ENCODE measurements at regions not wholly inside any gene's neighbourhood (a gene's known extent, or its start where the extent isn't known, plus 50 kb on each side); places are given as distances from the start of the nearest gene placed in this dataset.
"Not testable (repeated sequence)": the region's sequence is repeated elsewhere in the genome, so short reads cannot be mapped to it uniquely, and the experiment has no call there.

DNA sequence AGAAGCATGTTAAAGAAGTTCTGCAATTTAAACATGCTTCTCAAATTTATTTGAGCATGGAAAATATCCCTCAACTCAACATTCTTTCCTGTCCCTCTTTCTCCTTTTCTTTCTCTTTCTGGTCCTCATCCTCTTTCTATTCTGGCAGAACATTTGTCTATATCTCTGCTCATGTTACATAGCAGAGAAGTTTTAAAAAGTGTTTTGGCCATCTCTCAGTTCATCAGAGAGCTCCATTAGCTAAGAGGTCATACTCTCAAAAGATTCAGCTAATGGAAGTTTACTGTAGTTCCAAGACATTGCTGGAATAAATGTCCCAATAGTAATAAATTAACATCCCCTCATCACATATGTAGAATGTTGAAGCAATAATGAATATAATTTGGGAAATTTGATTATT, 53.5 kb downstream of the XCL2 start:
- DNase-seq: no peak

DNA sequence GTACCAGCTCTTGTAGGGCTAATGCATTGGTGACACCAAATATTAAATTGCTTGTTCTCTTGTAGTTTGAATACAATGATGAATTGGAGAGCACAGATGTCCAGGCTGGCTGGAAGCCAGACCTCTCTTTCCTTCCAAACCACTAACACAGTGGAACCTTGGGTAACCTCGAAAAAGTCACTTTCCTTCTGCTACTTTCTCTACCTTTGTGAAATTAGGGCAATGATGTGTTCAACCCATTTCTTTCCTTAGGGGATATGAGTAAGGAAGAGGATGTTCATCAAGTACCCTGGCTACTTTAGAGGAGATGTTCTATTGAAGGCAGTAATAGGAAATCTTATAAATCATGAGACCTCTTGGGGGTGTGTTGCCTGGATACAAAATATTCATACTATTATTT, 55.7 kb downstream of the XCL2 start:
- DNase-seq: no peak

- DNase-seq: not testable (repeated sequence)
Measured at GRCh38 chr1:168486820-168487219, 57.0 kb downstream of the XCL2 start.

DNA sequence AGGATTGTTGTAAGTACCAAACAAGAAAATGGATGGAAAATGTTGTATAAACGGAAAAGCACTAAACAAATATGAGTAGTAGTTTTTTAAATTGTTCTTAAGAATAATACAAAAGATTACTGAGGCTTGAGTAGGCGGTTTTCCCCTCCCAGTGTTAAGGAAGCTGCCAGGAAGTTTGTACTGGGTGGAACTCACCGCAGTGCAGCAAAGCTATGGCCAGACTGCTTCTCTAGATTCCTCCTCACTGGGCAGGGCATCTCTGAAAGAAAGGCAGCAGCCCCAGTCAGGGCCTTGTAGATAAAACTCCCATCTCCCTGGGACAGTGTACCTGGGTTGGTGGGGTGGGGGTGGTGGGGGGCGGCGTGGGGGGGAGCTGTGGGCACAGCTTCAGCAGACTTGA, 58.7 kb downstream of the XCL2 start:
- DNase-seq: no peak

DNA sequence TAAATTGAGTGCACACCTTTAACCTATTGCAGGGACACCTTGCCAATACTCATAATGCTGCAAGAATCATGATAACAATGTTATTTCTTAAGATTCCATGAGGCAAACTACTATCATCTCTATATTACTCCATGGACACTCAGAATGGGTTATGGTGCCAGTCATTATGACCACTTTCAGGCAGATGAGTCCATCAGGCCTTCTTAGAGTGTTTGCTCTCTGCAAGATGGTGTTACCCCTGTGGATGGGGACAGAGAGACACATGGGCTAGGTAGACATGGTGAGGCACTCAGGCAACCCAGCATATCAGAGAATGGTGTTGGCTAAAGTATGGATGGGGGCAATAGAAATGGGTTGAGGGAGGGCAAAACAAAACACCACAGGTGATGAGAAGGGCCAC, 59.7 kb downstream of the XCL2 start:
- DNase-seq: no peak

GRCh38 chr1:168483539-168483938, 60.3 kb downstream of the XCL2 start:
- no peak for DNase-seq

- DNase-seq: no peak
Measured at GRCh38 chr1:168482106-168482505, 61.7 kb downstream of the XCL2 start.

GRCh38 chr1:168481586-168481985, 62.2 kb downstream of the XCL2 start:
- DNase-seq: no peak

DNA sequence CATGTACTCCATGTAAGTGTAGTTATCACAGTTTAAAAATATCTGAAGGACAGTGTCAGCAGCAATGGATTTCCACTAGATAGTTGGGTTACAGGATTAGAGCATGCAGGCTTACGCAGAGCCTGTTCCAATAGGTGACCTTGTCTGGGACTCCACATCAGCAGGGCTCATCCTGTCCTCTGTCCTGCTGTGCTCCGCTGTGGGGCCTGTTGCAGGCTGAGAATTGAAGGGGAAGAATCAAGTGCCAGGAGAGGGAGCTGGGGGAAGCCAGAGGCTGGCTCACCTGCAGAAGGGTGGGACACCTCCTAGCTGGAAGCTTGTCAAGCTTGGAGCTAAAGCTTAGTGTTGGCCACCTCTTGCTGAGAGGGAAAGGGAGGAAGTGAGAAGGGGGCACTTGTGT, 62.8 kb downstream of the XCL2 start:
- DNase-seq: no peak

GRCh38 chr1:168477792-168478191, 66.0 kb downstream of the XCL2 start:
- DNase-seq: no peak

DNA sequence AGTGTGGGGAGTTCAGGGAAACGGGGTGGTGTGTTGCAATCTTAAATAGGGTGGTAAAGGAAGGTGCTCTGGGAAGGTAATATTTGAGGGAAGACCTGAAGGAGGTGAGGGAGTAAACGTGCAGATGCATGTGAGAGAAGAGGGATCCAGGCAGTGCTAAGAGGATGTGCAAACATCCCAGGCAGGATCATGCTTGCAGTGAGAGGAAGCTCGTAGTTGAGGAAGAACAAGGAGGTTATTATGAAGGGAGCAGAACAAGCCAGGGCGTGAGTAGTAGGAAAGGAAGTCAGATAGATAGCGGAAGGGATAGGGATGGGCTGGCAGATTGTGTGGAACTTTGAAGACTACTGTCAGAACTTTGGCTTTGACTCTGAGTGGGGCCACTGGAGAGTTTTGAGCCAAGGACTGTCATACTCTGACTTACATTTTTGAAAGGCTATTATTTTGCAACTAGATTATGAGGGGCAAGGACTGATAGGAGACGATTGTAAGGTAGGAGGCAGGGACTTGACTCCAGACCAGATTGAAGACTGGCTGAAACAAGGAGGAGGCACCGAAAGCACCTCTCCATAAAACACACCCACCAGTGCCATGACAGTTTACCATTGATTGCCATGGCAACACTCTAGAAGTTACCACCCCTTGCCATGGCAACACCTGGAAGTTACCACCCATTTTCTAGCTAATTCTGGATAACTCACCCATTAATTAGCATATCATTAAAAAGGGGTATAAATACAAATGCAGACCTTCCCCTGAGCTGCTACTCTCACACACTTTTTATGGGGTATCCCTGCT, 67.0 kb downstream of the XCL2 start:
- no peak for DNase-seq

GRCh38 chr1:168474322-168474721, 69.5 kb downstream of the XCL2 start:
- DNase-seq: no peak

- no peak for DNase-seq
Measured at GRCh38 chr1:168473126-168473525, 70.7 kb downstream of the XCL2 start.

DNA sequence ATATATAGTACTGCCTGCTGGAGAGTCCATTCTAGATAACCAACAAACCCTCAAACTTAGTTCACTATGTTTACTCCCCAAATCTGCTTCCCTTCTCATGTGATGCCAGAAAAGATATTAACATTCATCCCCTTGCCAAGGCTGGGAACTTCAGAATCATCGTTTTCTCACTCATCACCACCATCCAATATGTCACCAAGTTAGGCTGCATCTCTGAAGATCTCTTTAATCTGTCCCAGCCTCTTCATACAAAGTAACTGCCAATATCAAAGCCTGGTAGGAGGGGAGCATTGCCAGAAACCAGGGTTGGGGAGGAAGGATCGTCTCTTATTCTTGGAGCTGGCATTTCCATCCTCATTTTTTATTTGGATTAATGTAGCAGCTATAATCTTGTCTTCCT, 71.6 kb downstream of the XCL2 start:
- peak; percentile 26 for DNase-seq

DNA sequence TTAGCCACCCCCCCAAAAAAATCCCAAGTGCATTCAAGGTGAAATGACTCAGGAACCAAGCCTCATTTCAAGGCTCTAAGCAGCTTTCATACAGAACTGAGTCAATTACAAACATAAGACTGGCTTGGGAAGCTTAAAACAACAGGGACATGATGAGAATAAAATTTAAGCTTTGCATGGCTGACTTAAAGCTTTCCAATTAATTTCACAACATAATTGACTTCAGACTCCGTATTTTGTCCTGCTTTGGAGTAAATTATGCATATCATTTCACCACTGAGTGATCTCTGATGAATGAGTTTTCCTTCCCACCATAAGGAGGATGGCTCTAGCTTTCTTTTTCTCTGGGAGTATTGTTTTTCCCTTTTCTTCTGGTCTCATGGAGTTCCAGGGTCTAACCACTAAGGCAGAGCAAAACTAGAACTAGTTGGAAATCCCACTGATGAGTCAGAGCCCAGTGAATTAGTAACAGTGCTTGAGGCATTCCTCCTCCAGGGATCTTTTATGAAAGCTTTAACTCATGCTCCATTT, 72.8 kb downstream of the XCL2 start:
- DNase-seq: no peak

DNA sequence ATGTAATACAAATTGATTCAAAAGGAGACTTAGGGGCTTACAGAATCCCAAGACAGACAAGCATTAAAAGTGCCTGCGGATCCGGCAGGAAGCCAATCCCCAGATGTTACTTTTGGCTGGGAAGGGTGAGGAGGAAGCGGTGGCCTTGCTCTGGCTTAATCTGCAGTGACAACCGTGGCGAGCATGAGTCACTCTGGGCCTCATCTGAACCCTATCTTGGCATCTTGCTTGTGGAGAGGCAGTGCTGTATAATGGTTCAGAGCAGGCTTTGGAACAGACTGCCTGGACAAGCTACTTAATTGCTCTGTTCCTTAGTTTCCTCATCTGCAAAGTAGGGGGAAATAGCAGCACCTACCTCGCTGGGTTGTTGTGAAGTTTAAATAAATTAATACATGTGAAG, 74.1 kb downstream of the XCL2 start:
- no peak for DNase-seq

GRCh38 chr1:168468822-168469221, 75.0 kb downstream of the XCL2 start:
- DNase-seq: no peak

- no peak for DNase-seq
Measured at GRCh38 chr1:168468042-168468809, 75.6 kb downstream of the XCL2 start.

DNA sequence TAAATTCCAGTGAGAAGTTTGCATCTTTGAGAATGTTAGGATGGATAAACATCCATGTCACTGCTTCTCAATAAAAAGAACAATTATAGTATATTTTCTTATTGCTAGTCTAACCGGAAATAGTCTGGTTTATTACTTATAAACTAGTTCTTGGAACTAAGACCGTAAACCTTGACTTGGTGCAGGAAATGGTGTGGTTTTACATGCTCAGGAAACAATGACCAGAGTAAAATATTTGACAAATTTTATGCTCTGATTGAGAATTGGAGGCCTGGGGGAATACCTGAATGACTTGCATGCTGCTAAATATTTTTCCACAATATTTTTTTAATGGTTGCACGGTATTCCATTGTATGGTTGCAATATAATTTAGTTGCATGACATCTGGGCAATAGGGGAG, 76.3 kb downstream of the XCL2 start:
- no peak for DNase-seq

GRCh38 chr1:168466714-168467131, 77.1 kb downstream of the XCL2 start:
- no peak for DNase-seq

DNA sequence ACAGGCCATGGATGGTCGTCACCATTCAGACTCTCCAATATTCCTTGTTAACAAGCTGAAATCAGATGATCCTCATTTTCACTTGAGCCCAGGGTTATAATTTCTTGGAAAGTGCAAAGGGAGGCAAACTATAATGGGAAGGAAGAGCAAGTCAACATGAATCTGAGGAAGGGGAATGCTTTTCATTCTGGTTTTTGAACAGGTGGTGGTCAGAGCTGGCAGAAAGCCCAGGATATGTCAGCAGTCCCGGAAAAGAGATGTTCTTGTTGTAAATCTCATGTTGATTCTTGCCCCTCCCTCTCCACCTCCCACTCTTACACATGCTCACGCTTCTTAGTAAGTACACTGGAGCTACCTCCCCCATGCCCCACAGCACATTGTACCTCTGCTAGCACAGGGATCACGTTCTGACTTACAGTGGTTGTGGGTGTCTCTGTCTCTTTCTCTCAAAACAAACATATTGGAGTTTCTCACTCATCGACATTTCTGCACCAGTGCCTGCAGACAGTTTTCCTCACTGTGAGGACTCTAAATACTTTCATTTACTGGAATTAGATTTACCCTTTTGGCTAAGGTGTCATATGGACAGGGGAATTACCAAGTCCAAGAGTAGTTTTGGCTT, 77.6 kb downstream of the XCL2 start:
- DNase-seq: peak; percentile 45

- not testable (repeated sequence) for DNase-seq
Measured at GRCh38 chr1:168461108-168461507, 82.7 kb downstream of the XCL2 start.

DNA sequence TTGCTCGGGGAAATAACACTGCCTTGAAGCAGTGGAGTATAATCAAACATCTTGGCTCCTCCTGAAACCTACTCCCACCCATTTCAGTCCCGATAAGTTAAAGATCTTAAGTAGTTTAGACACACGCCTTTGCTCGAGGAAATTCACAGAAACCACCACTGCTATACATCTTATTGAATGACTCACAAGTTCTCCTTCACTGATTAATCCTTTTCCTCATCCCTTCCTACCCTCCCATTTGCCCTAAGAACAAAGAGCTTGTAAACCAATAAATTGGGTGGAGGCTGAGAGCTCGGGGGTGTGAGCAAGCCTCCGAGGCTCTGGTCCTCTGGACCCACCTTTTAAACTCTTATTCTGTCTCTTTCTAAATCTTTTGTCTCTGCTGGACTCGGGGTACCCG, 86.5 kb downstream of the XCL2 start:
- not testable (repeated sequence) for DNase-seq
